ENCODE measurements at regions not wholly inside any gene's neighbourhood (a gene's known extent, or its start where the extent isn't known, plus 50 kb on each side); places are given as distances from the start of the nearest gene placed in this dataset.

- H3K36me3 ChIP-seq (ENCODE audit: control insufficient read depth, insufficient read depth, low read length), result no peaks in the 10 kb centered on the region
- DNase-seq (ENCODE audit: extremely low read depth, insufficient read length), result no peak
- no peak overlapping the region for H3K4me3 ChIP-seq (replicated peaks; ENCODE audit: low read depth, low read length)
- H3K27me3 ChIP-seq (replicated peaks; ENCODE audit: control insufficient read depth, insufficient read depth, low read length), result no peaks in the 10 kb centered on the region
- TF ChIP-seq CTCF (IDR thresholded peaks at IDR 0.05; ENCODE audit: insufficient read depth, low read length, poor library complexity, severe bottlenecking), result no peak
Observed at GRCh38 chr2:188664951-188665595, 309.1 kb upstream of the COL3A1 start.

- Histone ChIP-seq H3K4me3 (replicated peaks; ENCODE audit: low read depth, low read length) (no peak overlapping the region), H3K27me3 (replicated peaks; ENCODE audit: control insufficient read depth, insufficient read depth, low read length) (no peaks in the 10 kb centered on the region), H3K36me3 (ENCODE audit: control insufficient read depth, insufficient read depth, low read length) (no peaks in the 10 kb centered on the region)
- no peak for TF ChIP-seq CTCF (IDR thresholded peaks at IDR 0.05; ENCODE audit: insufficient read depth, low read length, poor library complexity, severe bottlenecking)
- no peak for DNase-seq (ENCODE audit: extremely low read depth, insufficient read length)
Observed at GRCh38 chr2:188665727-188666304, 308.4 kb upstream of the COL3A1 start.

GRCh38 chr2:188666503-188666902 lies 307.7 kb upstream of the COL3A1 start:
- Histone ChIP-seq H3K27me3 (replicated peaks; ENCODE audit: control insufficient read depth, insufficient read depth, low read length) (no peaks in the 10 kb centered on the region), H3K36me3 (ENCODE audit: control insufficient read depth, insufficient read depth, low read length) (no peaks in the 10 kb centered on the region), H3K4me3 (replicated peaks; ENCODE audit: low read depth, low read length) (no peak overlapping the region)
- DNase-seq (ENCODE audit: extremely low read depth, insufficient read length), result no peak
- TF ChIP-seq CTCF (IDR thresholded peaks at IDR 0.05; ENCODE audit: insufficient read depth, low read length, poor library complexity, severe bottlenecking), result no peak

GRCh38 chr2:188668017-188668680 lies 306.0 kb upstream of the COL3A1 start:
- no peaks in the 10 kb centered on the region for H3K36me3 ChIP-seq (ENCODE audit: control insufficient read depth, insufficient read depth, low read length)
- no peak overlapping the region for H3K4me3 ChIP-seq (replicated peaks; ENCODE audit: low read depth, low read length)
- TF ChIP-seq CTCF (IDR thresholded peaks at IDR 0.05; ENCODE audit: insufficient read depth, low read length, poor library complexity, severe bottlenecking), result no peak
- no peak for DNase-seq (ENCODE audit: extremely low read depth, insufficient read length)
- no peaks in the 10 kb centered on the region for H3K27me3 ChIP-seq (replicated peaks; ENCODE audit: control insufficient read depth, insufficient read depth, low read length)

- Histone ChIP-seq H3K4me3 (replicated peaks; ENCODE audit: low read depth, low read length) (no peak overlapping the region), H3K36me3 (ENCODE audit: control insufficient read depth, insufficient read depth, low read length) (no peaks in the 10 kb centered on the region), H3K27me3 (replicated peaks; ENCODE audit: control insufficient read depth, insufficient read depth, low read length) (no peaks in the 10 kb centered on the region)
- no peak for TF ChIP-seq CTCF (IDR thresholded peaks at IDR 0.05; ENCODE audit: insufficient read depth, low read length, poor library complexity, severe bottlenecking)
- no peak for DNase-seq (ENCODE audit: extremely low read depth, insufficient read length)
Observed at GRCh38 chr2:188675391-188676009, 298.7 kb upstream of the COL3A1 start.

All from GM06990 (cell line).